ENCODE measurements at regions not wholly inside any gene's neighbourhood (a gene's known extent, or its start where the extent isn't known, plus 50 kb on each side); places are given as distances from the start of the nearest gene placed in this dataset.

DNA sequence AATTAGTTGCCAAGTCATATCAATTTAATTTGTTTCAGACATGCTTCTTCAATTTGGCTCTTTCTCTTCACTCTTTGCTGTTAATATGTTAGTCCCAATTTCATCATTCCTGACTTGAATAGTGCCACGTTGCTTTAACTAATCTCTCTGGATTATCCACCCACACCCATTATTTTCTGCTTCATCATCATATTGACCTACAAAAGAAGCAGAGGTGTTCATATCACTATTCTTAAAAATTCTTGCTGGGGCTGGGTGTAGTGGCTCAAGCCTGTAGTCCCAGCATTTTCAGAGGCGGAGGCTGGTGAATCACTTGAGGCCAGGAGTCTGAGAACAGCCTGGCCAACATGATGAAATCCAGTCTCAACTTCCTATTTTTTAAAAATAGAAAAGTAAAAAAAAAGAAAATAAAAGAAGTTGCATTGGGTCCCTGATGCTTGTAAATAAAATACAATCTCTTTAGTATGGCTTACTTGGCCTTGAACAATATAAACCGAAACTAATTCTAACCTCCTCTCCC is 65.7 kb upstream of the KCNIP4 start:
- DNase-seq, result no peak

DNA sequence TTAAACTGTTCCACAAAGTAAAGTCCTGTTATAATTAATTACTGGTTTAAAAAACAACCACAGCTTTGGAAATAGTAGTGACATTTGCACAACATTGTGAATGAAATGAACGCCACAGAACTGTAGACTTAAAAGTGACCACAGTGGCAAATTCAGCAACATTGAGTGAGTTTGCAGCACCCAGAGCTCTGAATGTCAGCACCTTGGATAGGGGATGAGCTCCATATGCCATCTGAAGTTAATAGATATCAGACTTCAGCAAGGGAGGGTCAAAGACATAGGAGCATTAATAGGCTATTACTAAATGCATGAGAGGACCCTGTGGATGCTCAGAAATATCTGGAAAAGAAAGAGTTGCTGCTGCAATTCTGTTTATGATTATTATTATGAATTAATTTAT is 55.3 kb upstream of the KCNIP4 start:
- no peak for DNase-seq
